ENCODE measurements at regions not wholly inside any gene's neighbourhood (a gene's known extent, or its start where the extent isn't known, plus 50 kb on each side); places are given as distances from the start of the nearest gene placed in this dataset.

GRCh38 chr10:10797513-10797912 is 220.2 kb upstream of the CELF2 start:
- no peak for TF ChIP-seq CTCF (IDR thresholded peaks at IDR 0.05)
- Mint-ChIP-seq H3K9me3 (no peaks in the 10 kb centered on the region), H3K4me3 (no peak overlapping the region), H3K27ac (no peak overlapping the region), H3K27me3 (peaks cover 24% of the 10 kb centered on the region), H3K36me3 (ENCODE audit: low read depth) (no peaks in the 10 kb centered on the region), H3K4me1 (ENCODE audit: low read depth) (no peaks in the 10 kb centered on the region)
- ATAC-seq, result no peak
- ChIA-PET CTCF (interaction anchor here (0.7 kb wide), 1 partner anchor 8 kb away, joined by 3 read pairs; no protein-coding TSS in a partner anchor), POLR2A (no interaction called here)
- no peak for DNase-seq
- intact Hi-C loops (cut with micrococcal nuclease), result no loop called here

GRCh38 chr10:10798102-10798863 is 219.4 kb upstream of the CELF2 start:
- DNase-seq (no peak), ATAC-seq (no peak)
- Mint-ChIP-seq H3K27me3 (peaks cover 21% of the 10 kb centered on the region), H3K4me1 (ENCODE audit: low read depth) (no peaks in the 10 kb centered on the region), H3K36me3 (ENCODE audit: low read depth) (no peaks in the 10 kb centered on the region), H3K9me3 (no peaks in the 10 kb centered on the region), H3K27ac (no peak overlapping the region), H3K4me3 (no peak overlapping the region)
- CTCF ChIA-PET, result no interaction called here
- POLR2A ChIA-PET, result no interaction called here
- no peak for TF ChIP-seq CTCF (IDR thresholded peaks at IDR 0.05)
- intact Hi-C loops (cut with micrococcal nuclease), result no loop called here

- Mint-ChIP-seq H3K9me3 (no peaks in the 10 kb centered on the region), H3K4me1 (ENCODE audit: low read depth) (no peaks in the 10 kb centered on the region), H3K4me3 (no peak overlapping the region), H3K27ac (no peak overlapping the region), H3K36me3 (ENCODE audit: low read depth) (no peaks in the 10 kb centered on the region), H3K27me3 (peaks cover 20% of the 10 kb centered on the region)
- no peak for ATAC-seq
- intact Hi-C loops (cut with micrococcal nuclease), result no loop called here
- no peak for DNase-seq
- ChIA-PET POLR2A (no interaction called here), CTCF (no interaction called here)
- no peak for TF ChIP-seq CTCF (IDR thresholded peaks at IDR 0.05)
Measured at GRCh38 chr10:10798864-10799192, 218.8 kb upstream of the CELF2 start.

GRCh38 chr10:10800961-10801360 is 216.7 kb upstream of the CELF2 start:
- ATAC-seq, result no peak
- CTCF ChIA-PET, result interaction anchor here (0.6 kb wide), 1 partner anchor 548 kb away, joined by 3 read pairs; no protein-coding TSS in a partner anchor
- no peak overlapping the region for H3K4me3 Mint-ChIP-seq

More at GRCh38 chr10:10800961-10801360, 216.7 kb upstream of the CELF2 start:
- intact Hi-C loops (cut with micrococcal nuclease), result no loop called here
- DNase-seq, result no peak
- no peaks in the 10 kb centered on the region for H3K9me3 Mint-ChIP-seq
- no peaks in the 10 kb centered on the region for H3K4me1 Mint-ChIP-seq (ENCODE audit: low read depth)
- POLR2A ChIA-PET, result no interaction called here
- H3K36me3 Mint-ChIP-seq (ENCODE audit: low read depth), result no peaks in the 10 kb centered on the region
- peaks cover 19% of the 10 kb centered on the region for H3K27me3 Mint-ChIP-seq
- no peak for TF ChIP-seq CTCF (IDR thresholded peaks at IDR 0.05)
- no peak overlapping the region for H3K27ac Mint-ChIP-seq

Measured in activated CD8-positive, alpha-beta T cell treated with anti-CD3 and anti-CD28 coated beads for 36 hours (primary cell).